ENCODE measurements at regions not wholly inside any gene's neighbourhood (a gene's known extent, or its start where the extent isn't known, plus 50 kb on each side); places are given as distances from the start of the nearest gene placed in this dataset.

GRCh38 chr3:147615035-147615434 lies 205.9 kb downstream of the ZIC1 start:
- no peak overlapping the region for H3K4me3 ChIP-seq (replicated peaks in 1 of 2; ENCODE audit: low read depth in 2 of 2, low read length in 2 of 2)
- no peak for TF ChIP-seq CTCF (IDR thresholded peaks at IDR 0.05; ENCODE audit: low read depth, low read length)
- DNase-seq (ENCODE audit: low read depth in 2 of 2), result no peak

DNA sequence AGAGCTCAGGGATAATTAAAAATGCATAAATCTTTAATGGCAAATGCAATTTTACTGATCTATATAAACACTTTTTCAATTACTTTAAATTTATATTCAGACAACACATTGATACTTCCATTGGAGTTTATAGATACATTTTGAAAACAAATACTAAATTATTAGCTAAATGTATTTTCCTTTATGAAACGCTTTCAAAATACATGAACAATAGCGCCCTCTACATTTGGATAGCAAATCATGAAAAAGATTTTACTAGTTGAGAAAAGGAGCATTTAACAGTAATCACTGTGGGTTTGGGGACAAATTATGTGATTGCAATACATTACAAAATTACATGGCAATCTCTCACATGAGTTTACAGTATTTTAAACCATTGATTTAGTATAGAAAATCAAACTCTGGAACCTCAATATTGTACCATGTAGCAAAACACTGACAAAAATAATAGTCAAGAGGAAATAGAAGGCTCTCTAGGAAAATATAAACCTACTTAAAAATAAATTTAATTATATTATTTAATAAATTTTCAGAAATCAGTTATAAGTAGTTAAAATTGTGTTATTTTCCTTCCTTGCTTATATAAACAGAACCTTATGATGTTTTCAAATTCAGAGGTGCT lies 207.9 kb downstream of the ZIC1 start:
- TF ChIP-seq CTCF (IDR thresholded peaks at IDR 0.05; ENCODE audit: low read depth, low read length), result peak; percentile 34
- DNase-seq (ENCODE audit: low read depth in 2 of 2), result peak; percentile 25 to 33
- H3K4me3 ChIP-seq (replicated peaks in 1 of 2; ENCODE audit: low read depth in 2 of 2, low read length in 2 of 2), result no peak overlapping the region

- TF ChIP-seq CTCF (IDR thresholded peaks at IDR 0.05; ENCODE audit: low read depth, low read length), result no peak
- no peak for DNase-seq (ENCODE audit: low read depth in 2 of 2)
- no peak overlapping the region for H3K4me3 ChIP-seq (replicated peaks in 1 of 2; ENCODE audit: low read depth in 2 of 2, low read length in 2 of 2)
Measured at GRCh38 chr3:147618691-147619090, 209.5 kb downstream of the ZIC1 start.

DNA sequence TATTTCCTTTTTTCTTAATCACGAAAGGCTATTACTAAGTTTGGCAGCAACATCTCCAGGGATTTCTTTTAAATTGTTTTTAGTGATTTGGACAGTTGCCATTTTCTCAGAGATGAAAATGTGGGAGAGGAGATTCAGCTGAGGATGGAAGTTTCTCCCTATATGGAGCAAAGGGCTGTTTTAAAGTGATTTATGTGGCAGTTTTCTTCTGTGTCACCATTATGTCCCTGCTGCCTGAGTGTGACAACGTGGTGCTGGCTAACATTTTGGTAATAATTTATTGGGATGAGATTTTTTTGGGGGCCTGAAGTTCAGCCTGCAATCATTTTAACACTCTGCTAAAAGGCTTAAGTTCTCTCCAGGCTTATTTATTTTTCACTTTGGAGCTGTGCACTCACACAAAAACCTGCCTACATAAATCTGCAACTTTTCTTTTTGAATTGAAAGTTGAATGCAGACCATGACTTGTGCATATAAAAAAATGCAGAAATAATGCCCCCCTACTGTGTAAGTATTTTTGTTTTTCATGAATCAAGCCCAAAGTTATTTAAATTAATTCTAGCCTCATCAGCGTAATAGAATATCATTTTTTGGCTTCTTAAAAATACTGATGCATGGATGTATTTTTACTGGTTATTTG lies 210.9 kb downstream of the ZIC1 start:
- H3K4me3 ChIP-seq (replicated peaks in 1 of 2; ENCODE audit: low read depth in 2 of 2, low read length in 2 of 2), result no peak overlapping the region
- TF ChIP-seq CTCF (IDR thresholded peaks at IDR 0.05; ENCODE audit: low read depth, low read length), result no peak
- DNase-seq (ENCODE audit: low read depth in 2 of 2), result no peak

GRCh38 chr3:147620906-147621305 lies 211.7 kb downstream of the ZIC1 start:
- no peak overlapping the region for H3K4me3 ChIP-seq (replicated peaks in 1 of 2; ENCODE audit: low read depth in 2 of 2, low read length in 2 of 2)
- TF ChIP-seq CTCF (IDR thresholded peaks at IDR 0.05; ENCODE audit: low read depth, low read length), result no peak
- DNase-seq (ENCODE audit: low read depth in 2 of 2), result peak in 1 of 2 donors; percentile 26

DNA sequence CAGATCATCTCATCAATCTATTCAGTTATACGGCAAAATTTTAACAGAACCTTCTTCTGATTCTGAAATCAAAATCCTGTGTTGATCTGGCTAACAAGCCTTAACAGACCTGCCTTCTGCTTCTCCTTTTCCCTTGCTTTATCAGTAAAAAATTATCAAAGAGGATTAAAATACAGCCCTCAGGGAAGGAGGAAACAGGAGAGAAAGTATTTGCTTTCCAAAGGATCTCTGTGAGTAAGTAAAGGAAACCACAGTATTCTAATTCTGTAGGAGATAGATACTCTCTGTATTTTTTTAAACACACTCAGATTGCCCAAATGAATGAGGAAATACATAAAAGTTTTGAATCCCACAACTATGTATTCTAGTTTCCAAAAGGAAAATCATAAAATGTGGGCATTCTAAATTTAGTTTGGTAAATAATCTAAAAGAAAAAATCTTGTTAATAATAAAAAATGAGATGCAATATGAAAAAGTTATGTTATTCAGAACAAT lies 221.8 kb downstream of the ZIC1 start:
- TF ChIP-seq CTCF (IDR thresholded peaks at IDR 0.05; ENCODE audit: low read depth, low read length), result no peak
- no peak overlapping the region for H3K4me3 ChIP-seq (replicated peaks in 1 of 2; ENCODE audit: low read depth in 2 of 2, low read length in 2 of 2)
- no peak for DNase-seq (ENCODE audit: low read depth in 2 of 2)
